Neural progenitor cell (in vitro differentiated cells): ENCODE measurements at regions not wholly inside any gene's neighbourhood (a gene's known extent, or its start where the extent isn't known, plus 50 kb on each side); places are given as distances from the start of the nearest gene placed in this dataset.

Source experiments
- CTCF ChIP-seq: fragments of 200-600 bp; sonication (generic); IDR thresholded peaks from 2 replicates; pipeline ENCODE4 v1.5.1; 2017; ENCODE audit warnings: antibody characterized with exemption, mild to moderate bottlenecking
- EZH2phosphoT487 ChIP-seq: fragments of 200-600 bp; sonication (generic); IDR thresholded peaks from 2 replicates; pipeline ENCODE4 v1.6.1; 2017; ENCODE audit warnings: antibody characterized with exemption

DNA sequence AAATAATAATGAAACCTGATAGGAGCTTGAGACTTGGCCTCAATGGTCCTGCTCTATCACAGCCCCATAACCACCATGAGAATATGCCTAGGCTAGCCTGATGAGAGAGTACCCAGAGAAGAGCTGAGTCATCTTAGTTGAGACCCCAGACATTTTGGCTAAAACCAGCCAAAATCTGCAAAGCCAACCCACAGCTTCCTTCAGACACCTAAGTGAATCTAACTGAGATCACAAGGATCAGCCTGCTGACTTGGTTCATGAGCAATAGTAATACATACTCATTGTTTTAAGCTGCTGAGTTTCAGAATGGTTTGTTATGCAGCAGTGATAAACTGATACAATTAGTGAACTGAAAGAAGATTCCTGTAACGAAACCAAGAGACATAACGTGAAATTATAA is 473.7 kb upstream of the PTGER4 start:
- TF ChIP-seq CTCF (no peak), EZH2phosphoT487 (no peak)
